HepG2 (cell line): ENCODE measurements at regions not wholly inside any gene's neighbourhood (a gene's known extent, or its start where the extent isn't known, plus 50 kb on each side); places are given as distances from the start of the nearest gene placed in this dataset.

Source experiments
- ATAC-seq: fragments of 200-7000 bp; cut with Tn5 transposase; 3 replicates; pipeline ENCODE4 v1.9.1; 2020; ENCODE audit warnings: mild to moderate bottlenecking, moderate library complexity
- BruUV-seq: library from RNA; stranded (reverse); fragments of 400-500 nt; replicated peaks from 2 replicates; lab custom pipeline; 2021; lab: Mats Ljungman, UMichigan
- CTCF ChIA-PET: fragments of 300-600 bp; formaldehyde crosslinking; extraction: SDS; loops from one replicate; lab custom pipeline; 2021; ENCODE audit warnings: low total read pairs, inconsistent platforms, low intra/inter-chr PET ratio; lab: Yijun Ruan, JAX
- POLR2A ChIA-PET: fragments of 350-600 bp; sonication (Branson Sonifier 250); formaldehyde crosslinking; loops from one replicate; lab custom pipeline; 2020; ENCODE audit warnings: antibody characterized with exemption, inconsistent platforms; lab: Yijun Ruan, JAX
- DNase-seq: peaks from one replicate; pipeline ENCODE4 v3.0.0-alpha.2; 2015; ENCODE audit warnings: low spot score
- FAIRE-seq: peaks from 3 replicates; lab custom pipeline; 2011; peaks lifted over from hg19 to GRCh38; lab: Jason Lieb, UNC
- H2AFZ ChIP-seq: one replicate; pipeline ENCODE4 v1.6.1; 2011; ENCODE audit warnings: low read length, inconsistent platforms
- H3K27ac ChIP-seq: fragments of 300-600 bp; 3 replicates; pipeline ENCODE4 v1.8.0; 2011; ENCODE audit warnings: mixed run types, mild to moderate bottlenecking, mixed read lengths, low read length, inconsistent platforms; ENCODE audit not compliant: insufficient read depth; ENCODE audit errors: extremely low read length
- H3K27me3 ChIP-seq, 2 experiments: fragments of 200-600 bp in 1 of 2; 2 replicates in 1 of 2; 3 replicates in 1 of 2; pipeline versions ENCODE4 v1.6.0 to v1.8.0; 2011; ENCODE audit warnings: low read length in 2 of 2, mild to moderate bottlenecking in 2 of 2, moderate library complexity in 2 of 2, inconsistent platforms in 1 of 2; ENCODE audit not compliant: insufficient read depth in 2 of 2, control insufficient read depth in 1 of 2
- H3K36me3 ChIP-seq, 2 experiments: fragments of 200-600 bp in 1 of 2; replicated peaks in 1 of 2; 2 replicates in 1 of 2; 3 replicates in 1 of 2; pipeline versions ENCODE4 v1.5.1 to v1.8.0; 2011; ENCODE audit warnings: low read length in 2 of 2, inconsistent platforms in 1 of 2; ENCODE audit not compliant: insufficient read depth in 2 of 2, control insufficient read depth in 1 of 2
- H3K4me1 ChIP-seq: 2 replicates; pipeline ENCODE4 v1.5.1; 2012; ENCODE audit warnings: low read length, inconsistent platforms; ENCODE audit not compliant: insufficient read depth
- H3K4me2 ChIP-seq: 2 replicates; pipeline ENCODE4 v1.6.0; 2011; ENCODE audit warnings: low read depth, low read length, inconsistent platforms
- H3K4me3 ChIP-seq, 3 experiments: fragments of 200-600 bp in 1 of 3; sonication (generic), shearing (Covaris generic) in 1 of 3; replicated peaks in 1 of 3; 2 replicates each; pipeline ENCODE4 v1.5.1; 2011 to 2016; ENCODE audit warnings: low read length in 3 of 3, inconsistent platforms in 2 of 3, low read depth in 2 of 3, mild to moderate bottlenecking in 2 of 3, control low read depth in 1 of 3, mixed read lengths in 1 of 3; ENCODE audit not compliant: insufficient read depth in 1 of 3
- H3K79me2 ChIP-seq: one replicate; pipeline ENCODE4 v1.6.1; 2011; ENCODE audit warnings: low read length, inconsistent platforms; ENCODE audit not compliant: insufficient read depth
- H3K9ac ChIP-seq: 2 replicates; pipeline ENCODE4 v1.6.0; 2011; ENCODE audit warnings: mild to moderate bottlenecking, low read depth, low read length, inconsistent platforms; ENCODE audit not compliant: insufficient read depth
- H3K9me3 ChIP-seq: 2 replicates; pipeline ENCODE4 v1.5.1; 2012; ENCODE audit warnings: mild to moderate bottlenecking, low read length
- H4K20me1 ChIP-seq: 2 replicates; pipeline ENCODE4 v1.6.0; 2011; ENCODE audit warnings: inconsistent platforms, mild to moderate bottlenecking, low read length, moderate library complexity; ENCODE audit not compliant: insufficient read depth
- NR1H2 ChIP-seq: sonication (generic); formaldehyde crosslinking; IDR thresholded peaks from 2 replicates; pipeline ENCODE4 v1.8.1; 2022; ENCODE audit warnings: low read depth, missing genetic modification reagents, borderline replicate concordance
- PRDM15 ChIP-seq: sonication (generic); formaldehyde crosslinking; IDR thresholded peaks from 2 replicates; pipeline ENCODE4 v1.4.0; 2020; ENCODE audit warnings: missing genetic modification reagents
- RAD51 ChIP-seq: fragments of 450-650 bp; IDR thresholded peaks from 2 replicates; pipeline ENCODE4 v1.6.1; 2016; ENCODE audit warnings: borderline replicate concordance
- ZBTB7B ChIP-seq: sonication (generic); formaldehyde crosslinking; IDR thresholded peaks from 2 replicates; pipeline ENCODE4 v1.4.0; 2020; ENCODE audit warnings: missing genetic modification reagents
- ZFP82 ChIP-seq: sonication (generic); formaldehyde crosslinking; IDR thresholded peaks from 2 replicates; pipeline ENCODE4 v1.5.1; 2020; ENCODE audit warnings: mild to moderate bottlenecking, missing genetic modification reagents, borderline replicate concordance
- WGBS: methylation state at CpG from one replicate; pipeline ENCODE4 v1.1.6; 2017; ENCODE audit warnings: low lambda C conversion rate; 5-methylcytosine and 5-hydroxymethylcytosine counted together
- in situ Hi-C: cut with HindIII; loops from 2 replicates; pipeline ENCODE4 v1.10.0; 2017; ENCODE audit warnings: low pct_unique_long_range_greater_than_20kb; ENCODE audit not compliant: extremely low pct_ligation_motif_present
- intact Hi-C: fragments of 100-400 bp; cut with micrococcal nuclease; formaldehyde crosslinking; loops from one replicate; pipeline ENCODE4 v1.10.0; 2022; ENCODE audit not compliant: unreplicated experiment
- TF ChIP-seq, protein P1 (sequence below): sonication (generic); formaldehyde crosslinking; IDR thresholded peaks from 2 replicates; pipeline ENCODE4 v1.4.0; 2020; ENCODE audit warnings: mild to moderate bottlenecking, missing genetic modification reagents
- TF ChIP-seq, protein P2 (sequence below): sonication (generic); formaldehyde crosslinking; IDR thresholded peaks from 2 replicates; pipeline ENCODE4 v1.5.1; 2020; ENCODE audit warnings: mild to moderate bottlenecking, moderate library complexity, missing genetic modification reagents
- TF ChIP-seq, protein P3 (sequence below): sonication (generic); formaldehyde crosslinking; IDR thresholded peaks from 2 replicates; pipeline ENCODE4 v1.5.0; 2020; ENCODE audit warnings: mild to moderate bottlenecking, missing genetic modification reagents

DNA sequence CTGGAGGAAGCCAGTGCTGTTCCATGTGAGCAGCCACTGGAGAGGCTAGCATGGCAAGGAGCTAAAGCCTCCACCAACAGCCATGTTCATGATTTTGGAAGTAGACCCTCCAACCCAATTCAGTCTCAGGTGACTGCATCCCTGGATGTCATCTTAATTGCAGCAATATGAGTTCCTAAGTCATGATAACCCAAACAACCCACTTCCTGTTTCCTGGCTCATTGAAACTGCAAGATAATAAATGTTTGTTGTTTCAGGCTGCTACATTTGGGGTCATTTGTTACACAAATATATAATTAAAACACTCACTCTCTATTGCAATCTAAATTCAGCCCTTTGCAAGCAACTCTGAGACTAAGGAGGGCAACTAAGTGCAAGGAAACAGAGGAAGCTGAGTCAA is 62.4 kb upstream of the SLC24A5 start (continued):
- TF ChIP-seq PRDM15, result no peak
- TF ChIP-seq NR1H2 (CRISPR knock-in tag), result no peak
- TF ChIP-seq RAD51, result no peak
- TF ChIP-seq ZBTB7B (CRISPR knock-in tag), result no peak

DNA sequence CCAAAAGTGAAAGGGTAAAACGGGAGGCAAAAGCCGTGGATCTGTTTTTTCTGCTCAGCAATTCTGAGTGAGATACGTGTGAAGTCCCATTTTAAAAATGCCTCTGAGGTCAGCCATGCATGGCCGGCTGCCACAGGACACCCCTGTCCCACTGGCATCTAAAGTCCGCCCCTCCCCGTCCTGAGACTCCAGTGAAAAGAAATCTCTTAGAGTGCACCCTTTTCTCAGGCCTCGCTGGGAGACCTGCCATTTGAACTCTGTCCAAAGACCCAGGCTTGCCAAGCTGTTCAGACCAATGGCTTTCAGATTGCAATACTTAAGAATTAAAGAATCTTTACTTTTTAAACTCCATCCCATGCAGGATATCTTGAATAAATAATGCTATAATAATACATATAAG is 61.0 kb upstream of the SLC24A5 start:
- H3K4me3 ChIP-seq, result no peak overlapping the region
- FAIRE-seq, result no peak
- H3K27me3 ChIP-seq, result no peaks in the 10 kb centered on the region
- H3K9ac ChIP-seq, result no peak overlapping the region
- no TSS peak for BruUV-seq
- no peak for DNase-seq
- no peak for ATAC-seq
- no peak overlapping the region for H3K27ac ChIP-seq
- H4K20me1 ChIP-seq, result no peaks in the 10 kb centered on the region
- H3K9me3 ChIP-seq, result no peaks in the 10 kb centered on the region
- no peaks in the 10 kb centered on the region for H3K36me3 ChIP-seq
- POLR2A ChIA-PET, result no interaction called here
- H2AFZ ChIP-seq, result no peak overlapping the region
- intact Hi-C loops (no loop called here), in situ Hi-C loops (no loop called here)
- no peaks in the 10 kb centered on the region for H3K79me2 ChIP-seq
- peaks cover 15% of the 10 kb centered on the region for H3K4me1 ChIP-seq
- H3K4me2 ChIP-seq, result no peak overlapping the region
- WGBS, result 0% methylated on average over 7 of the region's 7 CpGs
- CTCF ChIA-PET, result no interaction called here
- TF ChIP-seq ZFP82 (CRISPR knock-in tag), result no peak
- no peak for TF ChIP-seq PRDM15
- TF ChIP-seq, protein P1, sequence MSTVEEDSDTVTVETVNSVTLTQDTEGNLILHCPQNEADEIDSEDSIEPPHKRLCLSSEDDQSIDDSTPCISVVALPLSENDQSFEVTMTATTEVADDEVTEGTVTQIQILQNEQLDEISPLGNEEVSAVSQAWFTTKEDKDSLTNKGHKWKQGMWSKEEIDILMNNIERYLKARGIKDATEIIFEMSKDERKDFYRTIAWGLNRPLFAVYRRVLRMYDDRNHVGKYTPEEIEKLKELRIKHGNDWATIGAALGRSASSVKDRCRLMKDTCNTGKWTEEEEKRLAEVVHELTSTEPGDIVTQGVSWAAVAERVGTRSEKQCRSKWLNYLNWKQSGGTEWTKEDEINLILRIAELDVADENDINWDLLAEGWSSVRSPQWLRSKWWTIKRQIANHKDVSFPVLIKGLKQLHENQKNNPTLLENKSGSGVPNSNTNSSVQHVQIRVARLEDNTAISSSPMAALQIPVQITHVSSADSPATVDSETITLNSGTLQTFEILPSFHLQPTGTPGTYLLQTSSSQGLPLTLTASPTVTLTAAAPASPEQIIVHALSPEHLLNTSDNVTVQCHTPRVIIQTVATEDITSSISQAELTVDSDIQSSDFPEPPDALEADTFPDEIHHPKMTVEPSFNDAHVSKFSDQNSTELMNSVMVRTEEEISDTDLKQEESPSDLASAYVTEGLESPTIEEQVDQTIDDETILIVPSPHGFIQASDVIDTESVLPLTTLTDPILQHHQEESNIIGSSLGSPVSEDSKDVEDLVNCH (CRISPR knock-in tag), result no peak
- TF ChIP-seq, protein P2, sequence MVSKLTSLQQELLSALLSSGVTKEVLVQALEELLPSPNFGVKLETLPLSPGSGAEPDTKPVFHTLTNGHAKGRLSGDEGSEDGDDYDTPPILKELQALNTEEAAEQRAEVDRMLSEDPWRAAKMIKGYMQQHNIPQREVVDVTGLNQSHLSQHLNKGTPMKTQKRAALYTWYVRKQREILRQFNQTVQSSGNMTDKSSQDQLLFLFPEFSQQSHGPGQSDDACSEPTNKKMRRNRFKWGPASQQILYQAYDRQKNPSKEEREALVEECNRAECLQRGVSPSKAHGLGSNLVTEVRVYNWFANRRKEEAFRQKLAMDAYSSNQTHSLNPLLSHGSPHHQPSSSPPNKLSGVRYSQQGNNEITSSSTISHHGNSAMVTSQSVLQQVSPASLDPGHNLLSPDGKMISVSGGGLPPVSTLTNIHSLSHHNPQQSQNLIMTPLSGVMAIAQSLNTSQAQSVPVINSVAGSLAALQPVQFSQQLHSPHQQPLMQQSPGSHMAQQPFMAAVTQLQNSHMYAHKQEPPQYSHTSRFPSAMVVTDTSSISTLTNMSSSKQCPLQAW (CRISPR knock-in tag), result no peak
- TF ChIP-seq, protein P3, sequence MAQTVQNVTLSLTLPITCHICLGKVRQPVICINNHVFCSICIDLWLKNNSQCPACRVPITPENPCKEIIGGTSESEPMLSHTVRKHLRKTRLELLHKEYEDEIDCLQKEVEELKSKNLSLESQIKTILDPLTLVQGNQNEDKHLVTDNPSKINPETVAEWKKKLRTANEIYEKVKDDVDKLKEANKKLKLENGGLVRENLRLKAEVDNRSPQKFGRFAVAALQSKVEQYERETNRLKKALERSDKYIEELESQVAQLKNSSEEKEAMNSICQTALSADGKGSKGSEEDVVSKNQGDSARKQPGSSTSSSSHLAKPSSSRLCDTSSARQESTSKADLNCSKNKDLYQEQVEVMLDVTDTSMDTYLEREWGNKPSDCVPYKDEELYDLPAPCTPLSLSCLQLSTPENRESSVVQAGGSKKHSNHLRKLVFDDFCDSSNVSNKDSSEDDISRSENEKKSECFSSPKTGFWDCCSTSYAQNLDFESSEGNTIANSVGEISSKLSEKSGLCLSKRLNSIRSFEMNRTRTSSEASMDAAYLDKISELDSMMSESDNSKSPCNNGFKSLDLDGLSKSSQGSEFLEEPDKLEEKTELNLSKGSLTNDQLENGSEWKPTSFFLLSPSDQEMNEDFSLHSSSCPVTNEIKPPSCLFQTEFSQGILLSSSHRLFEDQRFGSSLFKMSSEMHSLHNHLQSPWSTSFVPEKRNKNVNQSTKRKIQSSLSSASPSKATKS (CRISPR knock-in tag), result no peak
